K562 (cell line): ENCODE measurements at regions not wholly inside any gene's neighbourhood (a gene's known extent, or its start where the extent isn't known, plus 50 kb on each side); places are given as distances from the start of the nearest gene placed in this dataset.
A peak's percentile ranks its signal among the peaks of the same experiment; 100 is the strongest.

Experiments used
- ATAC-seq: fragments of 200-7000 bp; cut with Tn5 transposase; 3 replicates; pipeline ENCODE4 v1.9.1; 2020; ENCODE audit warnings: moderate library complexity
- BruUV-seq: library from RNA; stranded (reverse); fragments of 400-500 nt; replicated peaks from 2 replicates; lab custom pipeline; 2021; lab: Mats Ljungman, UMichigan
- CTCF ChIA-PET: fragments of 300-600 bp; formaldehyde crosslinking; extraction: SDS; loops from one replicate; lab custom pipeline; 2021; ENCODE audit warnings: low intra/inter-chr PET ratio; lab: Yijun Ruan, JAX
- POLR2A ChIA-PET: fragments of 300-600, 350-650 bp; sonication (Branson Sonifier 250); formaldehyde crosslinking; extraction: SDS; loops from one replicate; lab custom pipeline; 2021; ENCODE audit warnings: antibody characterized with exemption, inconsistent platforms; lab: Yijun Ruan, JAX
- DNase-seq, 4 experiments: peaks; one replicate each; pipeline versions ENCODE4 v3.0.0 to v3.0.0-alpha.2; 2011 to 2018; ENCODE audit warnings: low spot score in 3 of 4, mixed read lengths in 3 of 4; ENCODE audit errors: extremely low read depth in 1 of 4
- FAIRE-seq: peaks from 2 replicates; lab custom pipeline; 2011; peaks lifted over from hg19 to GRCh38; lab: Jason Lieb, UNC
- H2AFZ ChIP-seq: 2 replicates; pipeline ENCODE4 v1.6.0; 2011; ENCODE audit warnings: low read depth, low read length, control low read depth, inconsistent platforms
- H3K27ac ChIP-seq: fragments of 200-600 bp; 3 replicates; pipeline ENCODE4 v1.8.0; 2011; ENCODE audit warnings: low read depth, mild to moderate bottlenecking, control low read depth, inconsistent platforms, low read length, moderate library complexity, mixed read lengths; ENCODE audit errors: extremely low read depth
- H3K27me3 ChIP-seq, 2 experiments: fragments of 300-600 bp in 1 of 2; 2 replicates in 1 of 2; 3 replicates in 1 of 2; pipeline versions ENCODE4 v1.6.0 to v1.8.0; 2011; ENCODE audit warnings: inconsistent platforms in 2 of 2, low read length in 2 of 2, mild to moderate bottlenecking in 1 of 2, mixed read lengths in 1 of 2, moderate library complexity in 1 of 2; ENCODE audit not compliant: control insufficient read depth in 2 of 2, insufficient read depth in 2 of 2
- H3K36me3 ChIP-seq: fragments of 300-600 bp; 3 replicates; pipeline ENCODE4 v1.8.0; 2011; ENCODE audit warnings: mild to moderate bottlenecking, low read length, inconsistent platforms; ENCODE audit not compliant: control insufficient read depth, insufficient read depth
- H3K4me1 ChIP-seq, 2 experiments: fragments of 200-600 bp in 1 of 2; replicated peaks in 1 of 2; 2 replicates in 1 of 2; 3 replicates in 1 of 2; pipeline versions ENCODE4 v1.5.1 to v1.8.0; 2011; ENCODE audit warnings: inconsistent platforms in 2 of 2, low read length in 2 of 2, mild to moderate bottlenecking in 1 of 2, mixed read lengths in 1 of 2, moderate library complexity in 1 of 2; ENCODE audit not compliant: control insufficient read depth in 2 of 2, insufficient read depth in 2 of 2
- H3K4me2 ChIP-seq: 2 replicates; pipeline ENCODE4 v1.6.1; 2011; ENCODE audit warnings: low read length, control low read depth, inconsistent platforms, mixed read lengths; ENCODE audit not compliant: insufficient read depth
- H3K4me3 ChIP-seq: fragments of 200-600 bp; sonication (generic), shearing (Covaris generic); 2 replicates; pipeline ENCODE4 v1.5.1; 2016; ENCODE audit warnings: control low read depth, inconsistent platforms
- H3K79me2 ChIP-seq: fragments of 200-600 bp; 3 replicates; pipeline ENCODE4 v1.8.0; 2011; ENCODE audit warnings: low read length, inconsistent platforms; ENCODE audit not compliant: control insufficient read depth, insufficient read depth
- H3K9ac ChIP-seq, 2 experiments: 2 replicates each; pipeline versions ENCODE4 v1.6.0 to v1.6.1; 2011; ENCODE audit warnings: low read depth in 2 of 2, low read length in 2 of 2, control low read depth in 1 of 2, inconsistent platforms in 1 of 2, mild to moderate bottlenecking in 1 of 2, mixed read lengths in 1 of 2; ENCODE audit not compliant: insufficient read depth in 1 of 2
- H3K9me1 ChIP-seq: one replicate; pipeline ENCODE4 v1.6.0; 2011; ENCODE audit warnings: inconsistent platforms, mild to moderate bottlenecking, low read length, moderate library complexity; ENCODE audit not compliant: control insufficient read depth, insufficient read depth
- H3K9me3 ChIP-seq: replicated peaks from 2 replicates; pipeline ENCODE4 v1.5.1; 2011; ENCODE audit warnings: low read depth, low read length, inconsistent platforms; ENCODE audit not compliant: control insufficient read depth, insufficient read depth
- H4K20me1 ChIP-seq: replicated peaks from 2 replicates; pipeline ENCODE4 v1.6.1; 2011; ENCODE audit warnings: low read length, inconsistent platforms, mixed read lengths; ENCODE audit not compliant: control insufficient read depth, insufficient read depth
- BCL6 ChIP-seq: fragments of 250-450 bp; sonication (Bioruptor Pico); IDR thresholded peaks from 2 replicates; pipeline ENCODE4 v1.4.0; 2020
- CTCFL ChIP-seq: IDR thresholded peaks from 2 replicates; pipeline ENCODE4 v1.6.1; 2011; ENCODE audit warnings: borderline replicate concordance, low read depth, mild to moderate bottlenecking, moderate library complexity, low read length; ENCODE audit not compliant: insufficient read depth, poor library complexity, severe bottlenecking
- ZNF263 ChIP-seq: sonication (generic); formaldehyde crosslinking; IDR thresholded peaks from 2 replicates; pipeline ENCODE4 v1.8.0; 2022; ENCODE audit warnings: mild to moderate bottlenecking, missing genetic modification reagents, borderline replicate concordance
- ZNF280A ChIP-seq: fragments of 450-650 bp; IDR thresholded peaks from 2 replicates; pipeline ENCODE4 v1.6.1; 2018; ENCODE audit warnings: mild to moderate bottlenecking, low read depth; ENCODE audit not compliant: partially characterized antibody
- WGBS: fragments of 100-300 bp; shearing (Covaris generic); methylation state at CpG from one replicate; pipeline ENCODE4 v1.1.6; 2016; ENCODE audit warnings: low coverage, mixed read lengths; ENCODE audit not compliant: insufficient coverage; ENCODE audit errors: missing lambda C conversion rate; 5-methylcytosine and 5-hydroxymethylcytosine counted together
- in situ Hi-C: fragments of 300-500 bp; cut with MboI; formaldehyde crosslinking; loops from 4 replicates; pipeline ENCODE4 v1.15.0; 2018; ENCODE audit warnings: inconsistent platforms, mixed read lengths
- intact Hi-C: fragments of 100-400 bp; cut with micrococcal nuclease; formaldehyde crosslinking; loops from 2 replicates; pipeline ENCODE4 v1.14.2; 2022

- WGBS = 0% methylated on average over 8 of the region's 8 CpGs
- in situ Hi-C loops (no loop called here), intact Hi-C loops (no loop called here)
- no peaks in the 10 kb centered on the region for H3K4me1 ChIP-seq
- H3K36me3 ChIP-seq = no peaks in the 10 kb centered on the region
- no peak for ATAC-seq
- ChIA-PET POLR2A (no interaction called here), CTCF (no interaction called here)
- H4K20me1 ChIP-seq = no peaks in the 10 kb centered on the region; the same call in none of the 2 replicates
- H3K9ac ChIP-seq = no peak overlapping the region
- no peak overlapping the region for H2AFZ ChIP-seq
- no peak overlapping the region for H3K4me3 ChIP-seq
- H3K27ac ChIP-seq = no peak overlapping the region
- no peaks in the 10 kb centered on the region for H3K9me1 ChIP-seq
- no peaks in the 10 kb centered on the region for H3K79me2 ChIP-seq
- no peak for DNase-seq
- H3K27me3 ChIP-seq = peaks cover 3 to 57% of the 10 kb centered on the region in 2 experiments; a peak in 4 of 5 replicates
- H3K4me2 ChIP-seq = no peak overlapping the region
- no peak for FAIRE-seq
- TF ChIP-seq BCL6 (CRISPR knock-in tag) = no peak
- TF ChIP-seq ZNF280A = no peak
- TF ChIP-seq CTCFL = no peak
- 0 out of 2 replicates have a peak, but pooled peaks have one; percentile 47 for TF ChIP-seq ZNF263 (CRISPR knock-in tag)
- no TSS peak for BruUV-seq
- H3K9me3 ChIP-seq = no peaks in the 10 kb centered on the region
These were observed 257.8 kb downstream of the RBFOX3 start for GRCh38 chr17:79353016-79353415.
